HUDEP-2 (cell line): ENCODE measurements at regions not wholly inside any gene's neighbourhood (a gene's known extent, or its start where the extent isn't known, plus 50 kb on each side); places are given as distances from the start of the nearest gene placed in this dataset.

ENCODE experiments used
- DNase-seq, 76 experiments: peaks; one replicate each; lab custom pipeline; 2025; ENCODE audit not compliant: unreplicated experiment in 76 of 76; lab: John Stamatoyannopoulos, UW

- DNase-seq = no peak
Observed at GRCh38 chr5:117681431-117682254, 1107.0 kb upstream of the SEMA6A start.

GRCh38 chr5:117680426-117680825 lies 1105.8 kb upstream of the SEMA6A start:
- DNase-seq = no peak

- DNase-seq = no peak
Observed at GRCh38 chr5:117679046-117679445, 1104.4 kb upstream of the SEMA6A start.

- no peak for DNase-seq
Observed at GRCh38 chr5:117675646-117676045, 1101.0 kb upstream of the SEMA6A start.

- no peak for DNase-seq
Observed at GRCh38 chr5:117671551-117671950, 1096.9 kb upstream of the SEMA6A start.

- no peak for DNase-seq
Observed at GRCh38 chr5:117667105-117667504, 1092.5 kb upstream of the SEMA6A start.

- DNase-seq = no peak
Observed at GRCh38 chr5:117665121-117665520, 1090.5 kb upstream of the SEMA6A start.

- DNase-seq = no peak
Observed at GRCh38 chr5:117662361-117662760, 1087.7 kb upstream of the SEMA6A start.

GRCh38 chr5:117657541-117657940 lies 1082.9 kb upstream of the SEMA6A start:
- DNase-seq = no peak

- DNase-seq = no peak
Observed at GRCh38 chr5:117652958-117653280, 1078.3 kb upstream of the SEMA6A start.

- DNase-seq = no peak
Observed at GRCh38 chr5:117652036-117652957, 1077.7 kb upstream of the SEMA6A start.

GRCh38 chr5:117649821-117650220 lies 1075.2 kb upstream of the SEMA6A start:
- DNase-seq = no peak

GRCh38 chr5:117645400-117645799 lies 1070.8 kb upstream of the SEMA6A start:
- DNase-seq = no peak

- DNase-seq = no peak
Observed at GRCh38 chr5:117638581-117638980, 1064.0 kb upstream of the SEMA6A start.

GRCh38 chr5:117633093-117633492 lies 1058.5 kb upstream of the SEMA6A start:
- no peak for DNase-seq

GRCh38 chr5:117624201-117624600 lies 1049.6 kb upstream of the SEMA6A start:
- DNase-seq = no peak

GRCh38 chr5:117623042-117623805 lies 1048.6 kb upstream of the SEMA6A start:
- no peak for DNase-seq

- DNase-seq = no peak
Observed at GRCh38 chr5:117621921-117622320, 1047.3 kb upstream of the SEMA6A start.

GRCh38 chr5:117615226-117615625 lies 1040.6 kb upstream of the SEMA6A start:
- DNase-seq = no peak

GRCh38 chr5:117614408-117614807 lies 1039.8 kb upstream of the SEMA6A start:
- DNase-seq = no peak

- no peak for DNase-seq
Observed at GRCh38 chr5:117604845-117605244, 1030.2 kb upstream of the SEMA6A start.
